HEK293 (cell line): ENCODE measurements at regions not wholly inside any gene's neighbourhood (a gene's known extent, or its start where the extent isn't known, plus 50 kb on each side); places are given as distances from the start of the nearest gene placed in this dataset.

ENCODE experiments used
- CTCF ChIA-PET: fragments of 350-600 bp; formaldehyde crosslinking; extraction: SDS; loops from one replicate; lab custom pipeline; 2021; ENCODE audit warnings: antibody characterized with exemption; lab: Yijun Ruan, JAX
- POLR2A ChIA-PET: fragments of 300-600 bp; formaldehyde crosslinking; extraction: SDS; loops from one replicate; lab custom pipeline; 2020; ENCODE audit warnings: antibody characterized with exemption, inconsistent platforms; lab: Yijun Ruan, JAX
- H3K27ac ChIP-seq: fragments of 200-500 bp; sonication (Bioruptor generic); 2 replicates; pipeline ENCODE4 v1.5.1; 2014; ENCODE audit warnings: low read depth, low read length, control low read depth, inconsistent platforms; ENCODE audit errors: extremely low read depth
- H3K36me3 ChIP-seq, 2 experiments: fragments of 200-500 bp in 1 of 2; sonication (Bioruptor generic) in 1 of 2; 1 replicate in 1 of 2; 2 replicates in 1 of 2; pipeline ENCODE4 v1.5.1; 2014 to 2017; ENCODE audit warnings: inconsistent platforms in 2 of 2, low read length in 2 of 2; ENCODE audit not compliant: control insufficient read depth in 2 of 2, insufficient read depth in 1 of 2
- H3K4me1 ChIP-seq: fragments of 200-500 bp; sonication (Bioruptor generic); 2 replicates; pipeline ENCODE4 v1.5.1; 2014; ENCODE audit warnings: mild to moderate bottlenecking, low read length, inconsistent platforms; ENCODE audit not compliant: control insufficient read depth, insufficient read depth
- H3K4me3 ChIP-seq: 2 replicates; pipeline ENCODE4 v1.5.1; 2011; ENCODE audit warnings: low read depth, mild to moderate bottlenecking, control low read depth, low read length, moderate library complexity
- H3K9me3 ChIP-seq: fragments of 200-500 bp; sonication (Bioruptor generic); 2 replicates; pipeline ENCODE4 v1.5.1; 2014; ENCODE audit warnings: low read depth, low read length, inconsistent platforms; ENCODE audit not compliant: control insufficient read depth, insufficient read depth
- FEZF1 ChIP-seq: fragments of 450-650 bp; formaldehyde crosslinking; IDR thresholded peaks from 2 replicates; pipeline ENCODE4 v1.5.1; 2016; ENCODE audit warnings: missing biosample characterization, missing genetic modification characterization
- KLF7 ChIP-seq: fragments of 450-650 bp; formaldehyde crosslinking; IDR thresholded peaks from 2 replicates; pipeline ENCODE4 v1.5.1; 2016; ENCODE audit warnings: missing biosample characterization, missing genetic modification characterization, borderline replicate concordance
- SETDB1 ChIP-seq: IDR thresholded peaks from one replicate; pipeline ENCODE4 v1.6.1; 2017; ENCODE audit warnings: mild to moderate bottlenecking, low read length, moderate library complexity, mixed read lengths; ENCODE audit not compliant: insufficient read length
- SP7 ChIP-seq: fragments of 450-650 bp; formaldehyde crosslinking; IDR thresholded peaks from 2 replicates; pipeline ENCODE4 v1.5.1; 2016; ENCODE audit warnings: missing biosample characterization, missing genetic modification characterization
- ZBTB1 ChIP-seq: fragments of 450-650 bp; formaldehyde crosslinking; IDR thresholded peaks from 2 replicates; pipeline ENCODE4 v1.5.1; 2016; ENCODE audit warnings: missing biosample characterization, missing genetic modification characterization
- ZNF19 ChIP-seq: fragments of 450-650 bp; formaldehyde crosslinking; IDR thresholded peaks from 2 replicates; pipeline ENCODE4; 2016; ENCODE audit warnings: missing biosample characterization, missing genetic modification characterization, low read depth
- ZNF214 ChIP-seq: fragments of 450-650 bp; formaldehyde crosslinking; IDR thresholded peaks from 2 replicates; pipeline ENCODE4 v1.5.1; 2017; ENCODE audit warnings: missing biosample characterization, mild to moderate bottlenecking, missing genetic modification characterization, borderline replicate concordance
- ZNF394 ChIP-seq: fragments of 450-650 bp; formaldehyde crosslinking; IDR thresholded peaks from 2 replicates; pipeline ENCODE4 v1.5.1; 2016; ENCODE audit warnings: missing biosample characterization, missing genetic modification characterization, mild to moderate bottlenecking, moderate library complexity, borderline replicate concordance
- ZNF548 ChIP-seq: fragments of 450-650 bp; formaldehyde crosslinking; IDR thresholded peaks from 2 replicates; pipeline ENCODE4 v1.5.1; 2016; ENCODE audit warnings: missing biosample characterization, missing genetic modification characterization
- ZNF664 ChIP-seq: fragments of 450-650 bp; formaldehyde crosslinking; IDR thresholded peaks from 2 replicates; pipeline ENCODE4 v1.5.1; 2016; ENCODE audit warnings: missing biosample characterization, missing genetic modification characterization
- TF ChIP-seq, protein P1 (sequence below): fragments of 450-650 bp; formaldehyde crosslinking; IDR thresholded peaks from 2 replicates; pipeline ENCODE4 v1.5.1; 2016; ENCODE audit warnings: missing biosample characterization, missing genetic modification characterization
- TF ChIP-seq, protein P2 (sequence below): fragments of 450-650 bp; formaldehyde crosslinking; IDR thresholded peaks from 2 replicates; pipeline ENCODE4 v1.5.1; 2017; ENCODE audit warnings: missing biosample characterization, missing genetic modification characterization
- TF ChIP-seq, protein P3 (sequence below): fragments of 450-650 bp; formaldehyde crosslinking; IDR thresholded peaks from 2 replicates; pipeline ENCODE4 v1.5.1; 2016; ENCODE audit warnings: missing biosample characterization, missing genetic modification characterization
- TF ChIP-seq, protein P4 (sequence below): fragments of 450-650 bp; formaldehyde crosslinking; IDR thresholded peaks from 2 replicates; pipeline ENCODE4 v1.5.1; 2017; ENCODE audit warnings: missing biosample characterization, missing genetic modification characterization
- TF ChIP-seq, protein P5 (sequence below): IDR thresholded peaks from 2 replicates; pipeline ENCODE4 v1.6.1; 2011; ENCODE audit warnings: mild to moderate bottlenecking, low read depth, low read length, borderline replicate concordance

DNA sequence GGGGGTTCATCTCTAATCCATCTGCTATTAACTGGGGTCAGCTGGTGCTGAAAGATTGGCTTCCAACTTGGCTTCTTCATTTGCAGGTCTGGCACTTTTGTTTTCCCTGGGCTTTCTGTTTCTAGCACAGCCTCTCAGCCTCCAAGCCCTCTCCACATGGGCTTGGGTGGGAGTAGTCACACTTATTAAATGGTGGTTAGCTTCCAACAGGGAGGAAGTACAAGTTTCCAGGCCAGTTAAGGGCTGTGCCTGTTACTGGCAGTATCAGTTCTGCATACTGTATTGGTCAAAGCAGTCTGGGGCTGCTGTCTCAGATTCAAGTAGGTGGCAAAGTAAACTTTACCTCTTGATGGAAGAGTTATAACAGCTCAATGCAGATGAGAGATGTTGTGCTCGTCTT, 627.1 kb upstream of the CCDC54 start:
- TF ChIP-seq ZNF214 (tag by site-specific recombination) (no peak), ZNF664 (tag by site-specific recombination) (no peak), ZNF548 (no peak), SP7 (tag by site-specific recombination) (no peak), KLF7 (tag by site-specific recombination) (no peak), ZNF19 (tag by site-specific recombination) (no peak), ZBTB1 (no peak)
- TF ChIP-seq, protein P1, sequence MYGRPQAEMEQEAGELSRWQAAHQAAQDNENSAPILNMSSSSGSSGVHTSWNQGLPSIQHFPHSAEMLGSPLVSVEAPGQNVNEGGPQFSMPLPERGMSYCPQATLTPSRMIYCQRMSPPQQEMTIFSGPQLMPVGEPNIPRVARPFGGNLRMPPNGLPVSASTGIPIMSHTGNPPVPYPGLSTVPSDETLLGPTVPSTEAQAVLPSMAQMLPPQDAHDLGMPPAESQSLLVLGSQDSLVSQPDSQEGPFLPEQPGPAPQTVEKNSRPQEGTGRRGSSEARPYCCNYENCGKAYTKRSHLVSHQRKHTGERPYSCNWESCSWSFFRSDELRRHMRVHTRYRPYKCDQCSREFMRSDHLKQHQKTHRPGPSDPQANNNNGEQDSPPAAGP: no peak
- TF ChIP-seq, protein P2, sequence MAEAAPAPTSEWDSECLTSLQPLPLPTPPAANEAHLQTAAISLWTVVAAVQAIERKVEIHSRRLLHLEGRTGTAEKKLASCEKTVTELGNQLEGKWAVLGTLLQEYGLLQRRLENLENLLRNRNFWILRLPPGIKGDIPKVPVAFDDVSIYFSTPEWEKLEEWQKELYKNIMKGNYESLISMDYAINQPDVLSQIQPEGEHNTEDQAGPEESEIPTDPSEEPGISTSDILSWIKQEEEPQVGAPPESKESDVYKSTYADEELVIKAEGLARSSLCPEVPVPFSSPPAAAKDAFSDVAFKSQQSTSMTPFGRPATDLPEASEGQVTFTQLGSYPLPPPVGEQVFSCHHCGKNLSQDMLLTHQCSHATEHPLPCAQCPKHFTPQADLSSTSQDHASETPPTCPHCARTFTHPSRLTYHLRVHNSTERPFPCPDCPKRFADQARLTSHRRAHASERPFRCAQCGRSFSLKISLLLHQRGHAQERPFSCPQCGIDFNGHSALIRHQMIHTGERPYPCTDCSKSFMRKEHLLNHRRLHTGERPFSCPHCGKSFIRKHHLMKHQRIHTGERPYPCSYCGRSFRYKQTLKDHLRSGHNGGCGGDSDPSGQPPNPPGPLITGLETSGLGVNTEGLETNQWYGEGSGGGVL (tag by site-specific recombination): no peak
- ChIA-PET POLR2A (no interaction called here), CTCF (no interaction called here)
- no peaks in the 10 kb centered on the region for H3K9me3 ChIP-seq
- H3K4me1 ChIP-seq: no peaks in the 10 kb centered on the region
- H3K4me3 ChIP-seq: no peak overlapping the region
- H3K27ac ChIP-seq: no peak overlapping the region
- no peaks in the 10 kb centered on the region for H3K36me3 ChIP-seq

DNA sequence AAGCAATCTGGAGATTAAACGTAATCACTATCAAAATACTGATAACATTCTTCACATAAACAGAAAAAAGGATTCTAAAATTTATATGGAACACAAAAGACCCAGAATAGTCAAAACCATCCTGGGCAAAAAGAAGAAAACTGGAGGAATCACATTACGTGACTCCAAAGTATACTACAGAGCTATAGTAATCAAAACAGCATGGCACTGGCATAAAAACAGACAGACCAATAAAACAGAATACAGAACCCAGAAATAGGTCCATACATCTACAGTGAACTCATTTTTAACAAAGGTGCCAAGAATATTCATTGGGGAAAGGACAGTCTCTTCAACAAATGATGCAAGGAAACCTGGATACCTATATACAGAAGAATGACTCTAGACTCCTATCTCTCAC, 621.9 kb upstream of the CCDC54 start:
- no peak overlapping the region for H3K4me3 ChIP-seq
- CTCF ChIA-PET: interaction anchor here (0.6 kb wide), 1 partner anchor 1081 kb away, joined by 3 read pairs; no protein-coding TSS in a partner anchor
- no peak overlapping the region for H3K27ac ChIP-seq
- no peaks in the 10 kb centered on the region for H3K4me1 ChIP-seq
- POLR2A ChIA-PET: no interaction called here
- TF ChIP-seq, protein P3, sequence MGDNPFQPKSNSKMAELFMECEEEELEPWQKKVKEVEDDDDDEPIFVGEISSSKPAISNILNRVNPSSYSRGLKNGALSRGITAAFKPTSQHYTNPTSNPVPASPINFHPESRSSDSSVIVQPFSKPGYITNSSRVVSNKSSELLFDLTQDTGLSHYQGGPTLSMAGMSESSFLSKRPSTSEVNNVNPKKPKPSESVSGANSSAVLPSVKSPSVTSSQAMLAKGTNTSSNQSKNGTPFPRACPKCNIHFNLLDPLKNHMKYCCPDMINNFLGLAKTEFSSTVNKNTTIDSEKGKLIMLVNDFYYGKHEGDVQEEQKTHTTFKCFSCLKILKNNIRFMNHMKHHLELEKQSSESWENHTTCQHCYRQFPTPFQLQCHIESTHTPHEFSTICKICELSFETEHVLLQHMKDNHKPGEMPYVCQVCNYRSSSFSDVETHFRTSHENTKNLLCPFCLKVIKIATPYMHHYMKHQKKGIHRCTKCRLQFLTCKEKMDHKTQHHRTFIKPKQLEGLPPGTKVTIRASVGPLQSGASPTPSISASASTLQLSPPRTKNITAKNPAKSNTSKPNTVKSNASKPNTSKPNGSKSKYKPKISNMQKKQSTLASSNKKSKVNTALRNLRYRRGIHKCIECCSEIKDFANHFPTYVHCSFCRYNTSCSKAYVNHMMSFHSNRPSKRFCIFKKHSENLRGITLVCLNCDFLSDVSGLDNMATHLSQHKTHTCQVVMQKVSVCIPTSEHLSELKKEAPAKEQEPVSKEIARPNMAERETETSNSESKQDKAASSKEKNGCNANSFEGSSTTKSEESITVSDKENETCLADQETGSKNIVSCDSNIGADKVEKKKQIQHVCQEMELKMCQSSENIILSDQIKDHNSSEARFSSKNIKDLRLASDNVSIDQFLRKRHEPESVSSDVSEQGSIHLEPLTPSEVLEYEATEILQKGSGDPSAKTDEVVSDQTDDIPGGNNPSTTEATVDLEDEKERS: 0 out of 2 replicates have a peak, but pooled peaks have one; percentile 35
- TF ChIP-seq, protein P4, sequence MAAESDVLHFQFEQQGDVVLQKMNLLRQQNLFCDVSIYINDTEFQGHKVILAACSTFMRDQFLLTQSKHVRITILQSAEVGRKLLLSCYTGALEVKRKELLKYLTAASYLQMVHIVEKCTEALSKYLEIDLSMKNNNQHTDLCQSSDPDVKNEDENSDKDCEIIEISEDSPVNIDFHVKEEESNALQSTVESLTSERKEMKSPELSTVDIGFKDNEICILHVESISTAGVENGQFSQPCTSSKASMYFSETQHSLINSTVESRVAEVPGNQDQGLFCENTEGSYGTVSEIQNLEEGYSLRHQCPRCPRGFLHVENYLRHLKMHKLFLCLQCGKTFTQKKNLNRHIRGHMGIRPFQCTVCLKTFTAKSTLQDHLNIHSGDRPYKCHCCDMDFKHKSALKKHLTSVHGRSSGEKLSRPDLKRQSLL (tag by site-specific recombination): no peak
- TF ChIP-seq, protein P5, sequence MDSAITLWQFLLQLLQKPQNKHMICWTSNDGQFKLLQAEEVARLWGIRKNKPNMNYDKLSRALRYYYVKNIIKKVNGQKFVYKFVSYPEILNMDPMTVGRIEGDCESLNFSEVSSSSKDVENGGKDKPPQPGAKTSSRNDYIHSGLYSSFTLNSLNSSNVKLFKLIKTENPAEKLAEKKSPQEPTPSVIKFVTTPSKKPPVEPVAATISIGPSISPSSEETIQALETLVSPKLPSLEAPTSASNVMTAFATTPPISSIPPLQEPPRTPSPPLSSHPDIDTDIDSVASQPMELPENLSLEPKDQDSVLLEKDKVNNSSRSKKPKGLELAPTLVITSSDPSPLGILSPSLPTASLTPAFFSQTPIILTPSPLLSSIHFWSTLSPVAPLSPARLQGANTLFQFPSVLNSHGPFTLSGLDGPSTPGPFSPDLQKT: no peak
- no peak for TF ChIP-seq ZNF394 (tag by site-specific recombination)
- TF ChIP-seq SETDB1: peak; percentile 23
- no peak for TF ChIP-seq FEZF1 (tag by site-specific recombination)
- H3K36me3 ChIP-seq: no peaks in the 10 kb centered on the region
- H3K9me3 ChIP-seq: no peaks in the 10 kb centered on the region
